Neuron (in vitro differentiated cells): ENCODE measurements at regions not wholly inside any gene's neighbourhood (a gene's known extent, or its start where the extent isn't known, plus 50 kb on each side); places are given as distances from the start of the nearest gene placed in this dataset.

Experiments
- H2AFZ ChIP-seq: one replicate; pipeline ENCODE4 v1.6.1; 2013; ENCODE audit warnings: low read depth, mild to moderate bottlenecking, inconsistent platforms, low read length, moderate library complexity
- H3K27me3 ChIP-seq: one replicate; pipeline ENCODE4 v1.6.1; 2013; ENCODE audit warnings: low read length; ENCODE audit not compliant: insufficient read depth
- H3K36me3 ChIP-seq: one replicate; pipeline ENCODE4 v1.6.1; 2013; ENCODE audit warnings: low read length; ENCODE audit not compliant: insufficient read depth
- H3K4me1 ChIP-seq: one replicate; pipeline ENCODE4 v1.6.1; 2013; ENCODE audit warnings: low read length; ENCODE audit not compliant: insufficient read depth
- H3K4me3 ChIP-seq: 2 replicates; pipeline ENCODE4 v1.5.1; 2013; ENCODE audit warnings: mild to moderate bottlenecking, low read length, moderate library complexity
- H3K9me3 ChIP-seq: one replicate; pipeline ENCODE4 v1.6.1; 2013; ENCODE audit warnings: low read length

GRCh38 chr2:12982149-12982584, 265.4 kb downstream of the TRIB2 start:
- H2AFZ ChIP-seq, result no peak overlapping the region
- peaks cover 21% of the 10 kb centered on the region for H3K4me1 ChIP-seq
- H3K4me3 ChIP-seq, result no peak overlapping the region
- H3K9me3 ChIP-seq, result no peaks in the 10 kb centered on the region
- H3K36me3 ChIP-seq, result no peaks in the 10 kb centered on the region
- H3K27me3 ChIP-seq, result no peaks in the 10 kb centered on the region

- H3K27me3 ChIP-seq, result no peaks in the 10 kb centered on the region
- no peaks in the 10 kb centered on the region for H3K36me3 ChIP-seq
- H3K4me3 ChIP-seq, result no peak overlapping the region
- H3K4me1 ChIP-seq, result no peaks in the 10 kb centered on the region
- no peak overlapping the region for H2AFZ ChIP-seq
- no peaks in the 10 kb centered on the region for H3K9me3 ChIP-seq
Observed at GRCh38 chr2:12987246-12987645, 270.5 kb downstream of the TRIB2 start.

- no peaks in the 10 kb centered on the region for H3K36me3 ChIP-seq
- H2AFZ ChIP-seq, result no peak overlapping the region
- H3K4me3 ChIP-seq, result no peak overlapping the region
- H3K27me3 ChIP-seq, result no peaks in the 10 kb centered on the region
- no peaks in the 10 kb centered on the region for H3K4me1 ChIP-seq
- no peaks in the 10 kb centered on the region for H3K9me3 ChIP-seq
Observed at GRCh38 chr2:12988279-12988678, 271.5 kb downstream of the TRIB2 start.

GRCh38 chr2:12990523-12990922, 273.8 kb downstream of the TRIB2 start:
- H3K9me3 ChIP-seq, result no peaks in the 10 kb centered on the region
- H3K27me3 ChIP-seq, result no peaks in the 10 kb centered on the region
- H2AFZ ChIP-seq, result no peak overlapping the region
- H3K4me3 ChIP-seq, result no peak overlapping the region
- no peaks in the 10 kb centered on the region for H3K4me1 ChIP-seq
- H3K36me3 ChIP-seq, result no peaks in the 10 kb centered on the region

- H3K36me3 ChIP-seq, result no peaks in the 10 kb centered on the region
- no peak overlapping the region for H2AFZ ChIP-seq
- H3K27me3 ChIP-seq, result no peaks in the 10 kb centered on the region
- H3K4me1 ChIP-seq, result no peaks in the 10 kb centered on the region
- no peak overlapping the region for H3K4me3 ChIP-seq
- H3K9me3 ChIP-seq, result no peaks in the 10 kb centered on the region
Observed at GRCh38 chr2:12998685-12999084, 281.9 kb downstream of the TRIB2 start.

GRCh38 chr2:13000664-13001363, 284.1 kb downstream of the TRIB2 start:
- no peaks in the 10 kb centered on the region for H3K27me3 ChIP-seq

GRCh38 chr2:13001408-13001807, 284.7 kb downstream of the TRIB2 start:
- H3K4me3 ChIP-seq, result no peak overlapping the region
- H2AFZ ChIP-seq, result no peak overlapping the region
- H3K36me3 ChIP-seq, result no peaks in the 10 kb centered on the region
- no peaks in the 10 kb centered on the region for H3K9me3 ChIP-seq
- no peaks in the 10 kb centered on the region for H3K27me3 ChIP-seq
- no peaks in the 10 kb centered on the region for H3K4me1 ChIP-seq

More at GRCh38 chr2:13000664-13001363, 284.1 kb downstream of the TRIB2 start:
- Histone ChIP-seq H3K36me3 (no peaks in the 10 kb centered on the region), H2AFZ (no peak overlapping the region), H3K4me3 (no peak overlapping the region), H3K4me1 (no peaks in the 10 kb centered on the region), H3K9me3 (no peaks in the 10 kb centered on the region)

GRCh38 chr2:13002536-13003331, 286.0 kb downstream of the TRIB2 start:
- no peak overlapping the region for H2AFZ ChIP-seq
- no peaks in the 10 kb centered on the region for H3K27me3 ChIP-seq
- peaks cover 9% of the 10 kb centered on the region for H3K4me1 ChIP-seq
- H3K4me3 ChIP-seq, result no peak overlapping the region
- no peaks in the 10 kb centered on the region for H3K9me3 ChIP-seq
- H3K36me3 ChIP-seq, result no peaks in the 10 kb centered on the region

GRCh38 chr2:13003500-13003899, 286.8 kb downstream of the TRIB2 start:
- Histone ChIP-seq H3K4me1 (peaks cover 11% of the 10 kb centered on the region), H3K4me3 (no peak overlapping the region), H3K27me3 (no peaks in the 10 kb centered on the region), H3K36me3 (no peaks in the 10 kb centered on the region), H2AFZ (no peak overlapping the region), H3K9me3 (no peaks in the 10 kb centered on the region)

GRCh38 chr2:13005048-13005447, 288.3 kb downstream of the TRIB2 start:
- H3K9me3 ChIP-seq, result no peaks in the 10 kb centered on the region
- no peaks in the 10 kb centered on the region for H3K27me3 ChIP-seq
- H3K4me1 ChIP-seq, result peaks cover 21% of the 10 kb centered on the region
- no peak overlapping the region for H3K4me3 ChIP-seq
- H3K36me3 ChIP-seq, result no peaks in the 10 kb centered on the region
- H2AFZ ChIP-seq, result no peak overlapping the region

GRCh38 chr2:13005761-13006335, 289.1 kb downstream of the TRIB2 start:
- Histone ChIP-seq H3K4me1 (peaks cover 25% of the 10 kb centered on the region), H3K4me3 (no peak overlapping the region), H3K9me3 (no peaks in the 10 kb centered on the region), H3K27me3 (no peaks in the 10 kb centered on the region), H2AFZ (no peak overlapping the region), H3K36me3 (no peaks in the 10 kb centered on the region)

- Histone ChIP-seq H3K27me3 (no peaks in the 10 kb centered on the region), H3K9me3 (no peaks in the 10 kb centered on the region), H3K4me3 (no peak overlapping the region), H2AFZ (no peak overlapping the region), H3K4me1 (peaks cover 25% of the 10 kb centered on the region), H3K36me3 (no peaks in the 10 kb centered on the region)
Observed at GRCh38 chr2:13006426-13006825, 289.7 kb downstream of the TRIB2 start.
